Retinal pigment epithelial cell (primary cell): ENCODE measurements at regions not wholly inside any gene's neighbourhood (a gene's known extent, or its start where the extent isn't known, plus 50 kb on each side); places are given as distances from the start of the nearest gene placed in this dataset.

Experiments used
- DNase-seq: peaks from one replicate; pipeline ENCODE4 v3.0.0-alpha.2; 2010; ENCODE audit warnings: low read depth
- H3K4me3 ChIP-seq: 2 replicates; pipeline ENCODE4 v1.5.1; 2011; ENCODE audit warnings: mild to moderate bottlenecking, low read length, control low read depth, moderate library complexity
- TF ChIP-seq, protein P1 (sequence below): conservative IDR thresholded peaks from 2 replicates; pipeline ENCODE4 v1.5.1; 2011; ENCODE audit warnings: low read depth, low read length, control low read depth, inconsistent platforms

DNA sequence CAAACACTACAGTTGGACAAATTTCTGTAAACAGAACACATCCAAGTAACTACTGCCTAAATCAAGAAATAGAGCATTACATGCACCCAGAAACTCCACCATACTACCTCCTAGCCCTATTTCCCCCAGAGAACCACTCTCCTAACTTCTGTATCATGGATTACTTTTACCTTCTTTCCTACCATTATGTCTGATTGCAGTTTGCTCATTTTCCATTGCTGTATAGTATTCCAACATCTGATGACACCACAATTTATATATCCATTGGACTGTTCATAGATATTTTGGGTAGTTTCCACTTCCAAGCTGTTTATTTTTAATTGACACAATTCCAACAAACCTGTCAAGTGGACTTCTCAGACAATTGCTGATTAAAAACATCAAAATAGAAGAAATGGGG lies 271.1 kb downstream of the CDC5L start:
- TF ChIP-seq, protein P1, sequence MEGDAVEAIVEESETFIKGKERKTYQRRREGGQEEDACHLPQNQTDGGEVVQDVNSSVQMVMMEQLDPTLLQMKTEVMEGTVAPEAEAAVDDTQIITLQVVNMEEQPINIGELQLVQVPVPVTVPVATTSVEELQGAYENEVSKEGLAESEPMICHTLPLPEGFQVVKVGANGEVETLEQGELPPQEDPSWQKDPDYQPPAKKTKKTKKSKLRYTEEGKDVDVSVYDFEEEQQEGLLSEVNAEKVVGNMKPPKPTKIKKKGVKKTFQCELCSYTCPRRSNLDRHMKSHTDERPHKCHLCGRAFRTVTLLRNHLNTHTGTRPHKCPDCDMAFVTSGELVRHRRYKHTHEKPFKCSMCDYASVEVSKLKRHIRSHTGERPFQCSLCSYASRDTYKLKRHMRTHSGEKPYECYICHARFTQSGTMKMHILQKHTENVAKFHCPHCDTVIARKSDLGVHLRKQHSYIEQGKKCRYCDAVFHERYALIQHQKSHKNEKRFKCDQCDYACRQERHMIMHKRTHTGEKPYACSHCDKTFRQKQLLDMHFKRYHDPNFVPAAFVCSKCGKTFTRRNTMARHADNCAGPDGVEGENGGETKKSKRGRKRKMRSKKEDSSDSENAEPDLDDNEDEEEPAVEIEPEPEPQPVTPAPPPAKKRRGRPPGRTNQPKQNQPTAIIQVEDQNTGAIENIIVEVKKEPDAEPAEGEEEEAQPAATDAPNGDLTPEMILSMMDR = no peak
- no peak overlapping the region for H3K4me3 ChIP-seq

GRCh38 chr6:44659726-44660125 lies 272.2 kb downstream of the CDC5L start:
- DNase-seq = no peak
- H3K4me3 ChIP-seq = no peak overlapping the region
- TF ChIP-seq, protein P1 = no peak

More for the DNA sequence above, 271.1 kb downstream of the CDC5L start:
- no peak for DNase-seq

DNA sequence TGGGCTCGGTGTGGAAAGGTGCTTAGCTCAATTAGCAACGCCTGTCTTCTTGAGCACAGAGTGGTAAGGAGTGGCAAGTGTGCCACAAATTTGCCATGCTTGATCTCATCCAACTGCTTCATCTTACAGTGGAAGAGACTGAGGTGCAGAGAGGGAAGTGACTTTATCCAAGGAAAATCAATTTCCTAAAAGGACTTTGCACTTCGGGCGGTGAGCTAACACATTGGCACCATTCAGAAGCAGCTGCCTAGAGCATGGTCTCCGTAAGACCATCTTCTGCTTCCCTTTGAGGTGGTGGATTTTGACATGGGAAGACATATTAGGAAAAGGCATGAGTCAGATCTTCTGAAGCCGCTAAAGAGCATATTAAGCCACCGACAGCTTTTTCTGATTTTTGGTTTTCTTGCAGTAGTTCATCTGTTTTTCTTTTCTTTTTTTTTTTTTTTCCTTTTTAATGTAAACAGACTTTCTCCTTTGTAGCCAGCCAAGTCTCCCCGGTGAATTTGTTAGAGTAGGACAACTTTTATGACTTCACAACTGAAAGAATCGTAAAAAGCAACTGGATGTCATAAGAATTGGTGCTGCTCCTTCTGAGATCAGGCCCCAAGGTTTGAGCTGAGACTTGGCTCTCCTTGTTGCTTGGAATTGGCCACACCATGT lies 273.2 kb downstream of the CDC5L start:
- H3K4me3 ChIP-seq = no peak overlapping the region
- TF ChIP-seq, protein P1 = no peak
- DNase-seq = no peak

GRCh38 chr6:44661221-44662008 lies 273.9 kb downstream of the CDC5L start:
- H3K4me3 ChIP-seq = no peak overlapping the region
- TF ChIP-seq, protein P1 = no peak
- peak; percentile 58 for DNase-seq

GRCh38 chr6:44662461-44663121 lies 275.1 kb downstream of the CDC5L start:
- DNase-seq = peak; percentile 28
- H3K4me3 ChIP-seq = no peak overlapping the region
- TF ChIP-seq, protein P1 = no peak

DNA sequence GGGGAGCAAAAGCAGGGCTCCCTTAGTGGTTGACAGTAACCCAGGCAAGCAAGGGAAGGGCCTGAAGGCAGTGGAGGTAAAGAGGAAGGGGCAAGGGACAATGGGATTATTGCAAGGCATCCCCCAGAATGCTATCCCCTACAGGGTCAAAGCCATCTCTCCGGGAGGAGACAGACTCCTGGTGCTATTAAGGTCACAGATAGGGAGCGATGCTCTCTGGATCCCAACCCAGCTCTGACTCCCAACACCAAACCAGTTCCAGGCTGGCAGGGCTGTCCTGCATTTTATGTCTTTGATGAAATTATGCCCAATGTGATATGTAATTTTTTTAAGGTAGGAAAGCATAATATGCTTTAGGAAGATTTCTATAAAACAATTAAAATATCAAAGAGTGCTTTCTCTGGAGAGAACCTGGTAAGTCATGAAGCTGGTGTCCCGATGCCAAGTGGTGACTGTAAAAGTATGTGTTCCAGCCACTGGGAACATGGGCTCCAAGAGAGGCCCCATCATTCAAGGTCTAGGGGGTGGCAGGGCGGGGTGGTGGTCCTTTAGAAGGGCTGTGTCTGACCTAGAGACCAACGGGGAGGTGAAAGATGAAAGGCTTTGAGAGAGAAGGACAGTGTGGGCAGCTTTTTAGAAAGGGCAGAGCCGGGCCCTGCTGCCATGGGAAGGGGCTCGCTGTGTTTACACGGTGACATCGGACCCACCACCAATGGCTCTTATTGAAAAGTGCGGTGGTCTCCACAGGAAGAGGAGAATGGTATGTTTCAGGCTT lies 276.5 kb downstream of the CDC5L start:
- no peak overlapping the region for H3K4me3 ChIP-seq
- DNase-seq = no peak
- TF ChIP-seq, protein P1 = no peak
